ENCODE measurements at regions not wholly inside any gene's neighbourhood (a gene's known extent, or its start where the extent isn't known, plus 50 kb on each side); places are given as distances from the start of the nearest gene placed in this dataset.

- no peak overlapping the region for H3K4me3 ChIP-seq
- WGBS, 2 donors (ENCODE audit: low coverage in 1 of 2), result 71% methylated on average over 4 of the region's 4 CpGs; no CpG with 5 or more reads in 1 of the 2 donors
- in situ Hi-C loops (cut with MboI; ENCODE audit: low pct_ligation_motif_present in 1 of 4, low pct_unique_long_range_greater_than_20kb in 1 of 4, low sequenced_read_pairs in 3 of 4), result no loop called here
- no peak for TF ChIP-seq POLR2AphosphoS5 (IDR thresholded peaks at IDR 0.05)
- no peak for TF ChIP-seq POLR2A (IDR thresholded peaks at IDR 0.05)
- TF ChIP-seq CTCF (IDR thresholded peaks at IDR 0.05), result no peak
- TF ChIP-seq EP300 (IDR thresholded peaks at IDR 0.05; ENCODE audit: low read depth), result no peak
- no peaks in the 10 kb centered on the region for H3K9me3 ChIP-seq
- H3K27ac ChIP-seq, result no peak overlapping the region
- H3K36me3 ChIP-seq, result no peaks in the 10 kb centered on the region
- intact Hi-C loops (cut with DNase I; ENCODE audit: low total_unique reads), result no loop called here
- no peak for DNase-seq
- no peaks in the 10 kb centered on the region for H3K4me1 ChIP-seq
- H3K27me3 ChIP-seq, result no peaks in the 10 kb centered on the region
Measured at GRCh38 chr20:5470458-5470857, 140.3 kb downstream of the GPCPD1 start.

- 67% methylated on average over 3 of the region's 3 CpGs; no CpG with 5 or more reads in 1 of the 2 donors for WGBS, 2 donors (ENCODE audit: low coverage in 1 of 2)
- in situ Hi-C loops (cut with MboI; ENCODE audit: low pct_ligation_motif_present in 1 of 4, low pct_unique_long_range_greater_than_20kb in 1 of 4, low sequenced_read_pairs in 3 of 4), result no loop called here
- no peak for TF ChIP-seq POLR2AphosphoS5 (IDR thresholded peaks at IDR 0.05)
- no peak for TF ChIP-seq POLR2A (IDR thresholded peaks at IDR 0.05)
- TF ChIP-seq CTCF (IDR thresholded peaks at IDR 0.05), result no peak
- TF ChIP-seq EP300 (IDR thresholded peaks at IDR 0.05; ENCODE audit: low read depth), result no peak
Measured at GRCh38 chr20:5469111-5469510, 141.7 kb downstream of the GPCPD1 start.

DNA sequence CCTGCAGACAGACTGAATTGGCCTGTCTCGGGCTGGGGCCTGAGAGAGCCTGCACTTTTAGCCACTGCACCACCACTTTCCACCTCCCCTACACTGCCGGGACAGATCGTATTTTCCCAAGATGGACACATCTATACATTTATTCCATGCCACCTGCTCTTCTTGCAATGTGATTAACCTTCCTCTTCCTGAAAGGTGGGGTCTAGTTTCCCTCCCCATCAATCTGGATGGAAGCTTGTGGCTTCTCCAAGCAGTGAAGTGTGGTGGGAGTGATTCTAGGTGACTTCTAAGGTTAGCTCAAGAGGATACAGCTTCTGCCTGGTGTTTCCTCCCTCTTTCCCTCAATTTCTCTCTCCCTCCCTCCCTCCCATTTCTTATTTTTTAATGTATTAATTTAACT is 143.7 kb downstream of the GPCPD1 start:
- WGBS, 2 donors (ENCODE audit: low coverage in 1 of 2), result 77% methylated on average over 3 of the region's 3 CpGs; no CpG with 5 or more reads in 1 of the 2 donors

More at GRCh38 chr20:5469111-5469510, 141.7 kb downstream of the GPCPD1 start:
- Histone ChIP-seq H3K9me3 (no peaks in the 10 kb centered on the region), H3K4me3 (no peak overlapping the region), H3K27ac (no peak overlapping the region), H3K27me3 (no peaks in the 10 kb centered on the region), H3K4me1 (no peaks in the 10 kb centered on the region), H3K36me3 (no peaks in the 10 kb centered on the region)
- intact Hi-C loops (cut with DNase I; ENCODE audit: low total_unique reads), result no loop called here
- no peak for DNase-seq

DNA sequence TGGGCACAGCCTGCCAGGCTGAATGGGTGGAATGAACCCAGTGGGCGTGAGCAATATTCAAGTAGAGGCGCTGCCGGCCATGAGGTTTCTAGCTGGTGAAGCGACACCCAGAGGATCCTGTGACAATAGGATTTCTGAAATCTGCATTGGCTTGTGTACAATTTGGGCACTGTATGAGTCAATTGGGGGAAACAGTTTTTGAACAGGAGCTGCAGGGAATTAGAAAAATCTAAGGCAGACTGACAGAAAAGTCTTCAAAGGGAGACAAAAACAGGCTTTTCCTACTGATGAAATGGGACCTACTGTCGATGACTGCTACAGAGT is 145.2 kb downstream of the GPCPD1 start:
- DNase-seq, result no peak
- TF ChIP-seq POLR2AphosphoS5 (IDR thresholded peaks at IDR 0.05), result no peak
- TF ChIP-seq CTCF (IDR thresholded peaks at IDR 0.05), result no peak
- TF ChIP-seq EP300 (IDR thresholded peaks at IDR 0.05; ENCODE audit: low read depth), result no peak
- no peak for TF ChIP-seq POLR2A (IDR thresholded peaks at IDR 0.05)
- WGBS, 2 donors (ENCODE audit: low coverage in 1 of 2), result 86% methylated on average over 5 of the region's 5 CpGs; no CpG with 5 or more reads in 1 of the 2 donors
- Histone ChIP-seq H3K4me1 (no peaks in the 10 kb centered on the region), H3K27me3 (no peaks in the 10 kb centered on the region), H3K27ac (no peak overlapping the region), H3K9me3 (no peaks in the 10 kb centered on the region), H3K36me3 (no peaks in the 10 kb centered on the region), H3K4me3 (no peak overlapping the region)
- intact Hi-C loops (cut with DNase I; ENCODE audit: low total_unique reads) (no loop called here), in situ Hi-C loops (cut with MboI; ENCODE audit: low pct_ligation_motif_present in 1 of 4, low pct_unique_long_range_greater_than_20kb in 1 of 4, low sequenced_read_pairs in 3 of 4) (no loop called here)

More for the DNA sequence above, 143.7 kb downstream of the GPCPD1 start:
- Histone ChIP-seq H3K4me3 (no peak overlapping the region), H3K36me3 (no peaks in the 10 kb centered on the region), H3K9me3 (no peaks in the 10 kb centered on the region), H3K27ac (no peak overlapping the region), H3K27me3 (no peaks in the 10 kb centered on the region), H3K4me1 (no peaks in the 10 kb centered on the region)
- no peak for TF ChIP-seq CTCF (IDR thresholded peaks at IDR 0.05)
- no peak for TF ChIP-seq EP300 (IDR thresholded peaks at IDR 0.05; ENCODE audit: low read depth)
- no peak for TF ChIP-seq POLR2AphosphoS5 (IDR thresholded peaks at IDR 0.05)
- TF ChIP-seq POLR2A (IDR thresholded peaks at IDR 0.05), result no peak
- no peak for DNase-seq
- intact Hi-C loops (cut with DNase I; ENCODE audit: low total_unique reads) (no loop called here), in situ Hi-C loops (cut with MboI; ENCODE audit: low pct_ligation_motif_present in 1 of 4, low pct_unique_long_range_greater_than_20kb in 1 of 4, low sequenced_read_pairs in 3 of 4) (no loop called here)

Measured in transverse colon (tissue), 4 donors.